ENCODE measurements at regions not wholly inside any gene's neighbourhood (a gene's known extent, or its start where the extent isn't known, plus 50 kb on each side); places are given as distances from the start of the nearest gene placed in this dataset.
"Not testable (repeated sequence)": the region's sequence is repeated elsewhere in the genome, so short reads cannot be mapped to it uniquely, and the experiment has no call there.

- H3K27me3 ChIP-seq = no peaks in the 10 kb centered on the region
- intact Hi-C loops (cut with DNase I) = no loop called here
- no peaks in the 10 kb centered on the region for H3K36me3 ChIP-seq
- no peak for TF ChIP-seq POLR2A (IDR thresholded peaks at IDR 0.05)
- TF ChIP-seq CTCF (IDR thresholded peaks at IDR 0.05) = no peak
- H3K4me1 ChIP-seq = no peaks in the 10 kb centered on the region
- DNase-seq = no peak
- H3K27ac ChIP-seq = no peak overlapping the region
- ATAC-seq = no peak
- peaks cover 0 to 7% (median 0%) of the 10 kb centered on the region in 12 donors for H3K9me3 ChIP-seq
- H3K4me3 ChIP-seq = no peak overlapping the region
Measured at GRCh38 chr6:78768271-78768670, 99.1 kb upstream of the IRAK1BP1 start.

- WGBS, 4 donors = 55 to 65% (median 60%) methylated on average over 5 of the region's 5 CpGs
- intact Hi-C loops (cut with DNase I) = no loop called here
- Histone ChIP-seq H3K27ac (no peak overlapping the region), H3K27me3 (no peaks in the 10 kb centered on the region), H3K36me3 (no peaks in the 10 kb centered on the region), H3K4me1 (no peaks in the 10 kb centered on the region), H3K4me3 (no peak overlapping the region), H3K9me3 (peaks cover 0 to 5% (median 0%) of the 10 kb centered on the region in 12 donors)
- DNase-seq (no peak), ATAC-seq (no peak)
- TF ChIP-seq POLR2A (IDR thresholded peaks at IDR 0.05) (no peak), CTCF (IDR thresholded peaks at IDR 0.05) (no peak)
Measured at GRCh38 chr6:78770765-78771164, 96.6 kb upstream of the IRAK1BP1 start.

GRCh38 chr6:78771586-78771985 lies 95.8 kb upstream of the IRAK1BP1 start:
- ATAC-seq (no peak), DNase-seq (no peak)
- intact Hi-C loops (cut with DNase I) = no loop called here
- Histone ChIP-seq H3K36me3 (no peaks in the 10 kb centered on the region), H3K4me1 (no peaks in the 10 kb centered on the region), H3K27ac (no peak overlapping the region), H3K27me3 (no peaks in the 10 kb centered on the region), H3K4me3 (no peak overlapping the region), H3K9me3 (peaks cover 0 to 4% (median 0%) of the 10 kb centered on the region in 12 donors)
- TF ChIP-seq CTCF (IDR thresholded peaks at IDR 0.05) = no peak
- no peak for TF ChIP-seq POLR2A (IDR thresholded peaks at IDR 0.05)

GRCh38 chr6:78781001-78781400 lies 86.3 kb upstream of the IRAK1BP1 start:
- Histone ChIP-seq H3K36me3 (no peaks in the 10 kb centered on the region), H3K27me3 (no peaks in the 10 kb centered on the region), H3K4me3 (no peak overlapping the region), H3K4me1 (no peaks in the 10 kb centered on the region), H3K27ac (no peak overlapping the region), H3K9me3 (peaks cover 0 to 6% (median 0%) of the 10 kb centered on the region in 12 donors)
- WGBS, 4 donors = 78 to 91% (median 87%) methylated on average over 4 of the region's 4 CpGs
- DNase-seq = peak in 1 of 5 donors; percentile 28
- ATAC-seq = no peak
- intact Hi-C loops (cut with DNase I) = no loop called here
- TF ChIP-seq POLR2A (IDR thresholded peaks at IDR 0.05) = no peak
- TF ChIP-seq CTCF (IDR thresholded peaks at IDR 0.05) = no peak

- intact Hi-C loops (cut with DNase I); H3K27ac ChIP-seq; ATAC-seq; H3K9me3 ChIP-seq; DNase-seq; H3K4me1 ChIP-seq; H3K4me3 ChIP-seq; H3K27me3 ChIP-seq; H3K36me3 ChIP-seq: not testable (repeated sequence)
- 77 to 85% (median 81%) methylated on average over 5 to 6 of the region's 6 CpGs for WGBS, 4 donors
Measured at GRCh38 chr6:78783366-78783765, 84.0 kb upstream of the IRAK1BP1 start.
